ENCODE measurements at regions not wholly inside any gene's neighbourhood (a gene's known extent, or its start where the extent isn't known, plus 50 kb on each side); places are given as distances from the start of the nearest gene placed in this dataset.

DNA sequence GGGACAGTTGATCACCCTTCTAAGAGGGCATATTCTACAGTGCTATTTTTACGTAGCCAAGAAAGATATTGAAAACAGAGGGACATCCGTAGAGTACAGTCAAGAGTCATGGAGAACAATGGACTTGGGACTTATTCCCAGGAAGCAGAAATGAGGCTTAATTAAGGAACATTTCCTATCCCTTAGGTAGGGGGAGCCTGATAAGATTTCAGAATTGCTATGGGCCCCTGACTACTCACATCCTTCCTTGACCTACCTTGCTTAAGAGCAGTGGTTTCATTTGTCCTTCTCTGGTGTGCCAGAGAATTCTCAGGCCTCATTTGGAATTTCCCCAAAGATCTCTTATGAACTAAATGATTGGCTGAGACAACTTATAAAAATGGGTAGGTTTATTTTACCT is 189.5 kb upstream of the DTNBP1 start:
- no CpG with 5 or more reads among the region's 2 CpGs for WGBS, 2 donors (ENCODE audit: extremely low coverage in 2 of 2, insufficient read length in 2 of 2, insufficient replicate concordance in 1 of 2)
- H3K23ac ChIP-seq (ENCODE audit: low read depth, low read length, poor library complexity): no peak overlapping the region
- no peak for DNase-seq (ENCODE audit: low spot score)

DNA sequence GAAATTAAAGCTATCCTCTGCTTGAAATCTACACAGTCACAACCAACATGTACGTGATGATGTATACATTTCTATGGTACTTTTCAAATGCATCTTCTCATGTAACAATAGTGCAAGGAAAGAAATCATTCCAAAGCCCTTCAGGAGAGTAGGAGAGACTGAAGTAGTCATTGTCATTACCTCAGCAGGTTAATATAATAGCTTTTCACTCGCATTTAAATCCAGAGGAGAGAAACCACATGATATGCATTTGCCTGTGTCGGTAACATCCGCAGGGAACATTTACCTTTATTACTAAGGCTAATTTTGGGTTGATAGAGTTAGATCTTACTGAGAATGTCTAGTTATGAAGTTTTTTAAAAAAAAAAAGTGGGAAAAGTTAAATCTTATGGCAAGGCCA is 186.6 kb upstream of the DTNBP1 start:
- Histone ChIP-seq H3K4me2 (ENCODE audit: insufficient read depth, low read length, poor library complexity, severe bottlenecking) (no peak overlapping the region), H4K91ac (ENCODE audit: low read depth, low read length, poor library complexity) (no peak overlapping the region), H3K4me1 (ENCODE audit: control insufficient read depth in 2 of 2, insufficient read depth in 1 of 2, low read depth in 1 of 2, low read length in 2 of 2) (peaks cover 0 to 1% of the 10 kb centered on the region in 2 donors), H3K79me1 (ENCODE audit: low read depth, low read length) (no peaks in the 10 kb centered on the region), H3K9me3 (replicated peaks in 1 of 2; ENCODE audit: control insufficient read depth in 2 of 2, insufficient read depth in 1 of 2, low read depth in 1 of 2, low read length in 2 of 2) (peaks cover 0 to 1% of the 10 kb centered on the region in 2 donors), H2BK15ac (ENCODE audit: low read length) (no peak overlapping the region), H2AFZ (ENCODE audit: low read length) (no peak overlapping the region), H3K9ac (ENCODE audit: low read depth, low read length, poor library complexity) (no peak overlapping the region), H3K27ac (replicated peaks; ENCODE audit: low read length) (no peak overlapping the region), H3K14ac (ENCODE audit: low read length) (no peak overlapping the region), H2BK5ac (ENCODE audit: low read length) (no peak overlapping the region), H3K4ac (ENCODE audit: low read length) (no peak overlapping the region), H3K23ac (ENCODE audit: low read depth, low read length, poor library complexity) (no peak overlapping the region), H2BK12ac (ENCODE audit: low read length) (no peak overlapping the region), H3K36me3 (replicated peaks in 1 of 2; ENCODE audit: control insufficient read depth in 2 of 2, insufficient read depth in 2 of 2, low read length in 2 of 2) (no peaks in the 10 kb centered on the region), H2BK120ac (ENCODE audit: low read depth, low read length) (no peak overlapping the region), H3K27me3 (ENCODE audit: control insufficient read depth in 3 of 3, insufficient read depth in 3 of 3, low read depth in 1 of 3, low read length in 3 of 3) (no peaks in the 10 kb centered on the region), H3K4me3 (ENCODE audit: low read length in 2 of 2) (no peak overlapping the region), H3K18ac (ENCODE audit: low read length) (no peak overlapping the region), H4K8ac (ENCODE audit: low read depth, low read length) (no peak overlapping the region), H2AK5ac (ENCODE audit: low read depth, low read length) (no peak overlapping the region)
- no CpG with 5 or more reads among the region's 4 CpGs for WGBS, 2 donors (ENCODE audit: extremely low coverage in 2 of 2, insufficient read length in 2 of 2, insufficient replicate concordance in 1 of 2)
- no peak for DNase-seq (ENCODE audit: low spot score)

More for the DNA sequence above, 189.5 kb upstream of the DTNBP1 start:
- Histone ChIP-seq H3K9ac (ENCODE audit: low read depth, low read length, poor library complexity) (no peak overlapping the region), H2BK5ac (ENCODE audit: low read length) (no peak overlapping the region), H2BK15ac (ENCODE audit: low read length) (no peak overlapping the region), H3K4me3 (ENCODE audit: low read length in 2 of 2) (no peak overlapping the region), H2BK120ac (ENCODE audit: low read depth, low read length) (no peak overlapping the region), H3K14ac (ENCODE audit: low read length) (no peak overlapping the region), H3K36me3 (replicated peaks in 1 of 2; ENCODE audit: control insufficient read depth in 2 of 2, insufficient read depth in 2 of 2, low read length in 2 of 2) (no peaks in the 10 kb centered on the region), H4K8ac (ENCODE audit: low read depth, low read length) (no peak overlapping the region), H3K4ac (ENCODE audit: low read length) (no peak overlapping the region), H3K27me3 (ENCODE audit: control insufficient read depth in 3 of 3, insufficient read depth in 3 of 3, low read depth in 1 of 3, low read length in 3 of 3) (no peaks in the 10 kb centered on the region), H4K91ac (ENCODE audit: low read depth, low read length, poor library complexity) (no peak overlapping the region), H3K4me1 (ENCODE audit: control insufficient read depth in 2 of 2, insufficient read depth in 1 of 2, low read depth in 1 of 2, low read length in 2 of 2) (no peaks in the 10 kb centered on the region), H2AK5ac (ENCODE audit: low read depth, low read length) (no peak overlapping the region), H3K4me2 (ENCODE audit: insufficient read depth, low read length, poor library complexity, severe bottlenecking) (no peak overlapping the region), H3K27ac (replicated peaks; ENCODE audit: low read length) (no peak overlapping the region), H2AFZ (ENCODE audit: low read length) (no peak overlapping the region), H3K18ac (ENCODE audit: low read length) (no peak overlapping the region), H3K79me1 (ENCODE audit: low read depth, low read length) (no peaks in the 10 kb centered on the region), H2BK12ac (ENCODE audit: low read length) (no peak overlapping the region), H3K9me3 (replicated peaks in 1 of 2; ENCODE audit: control insufficient read depth in 2 of 2, insufficient read depth in 1 of 2, low read depth in 1 of 2, low read length in 2 of 2) (peaks cover 0 to 1% of the 10 kb centered on the region in 2 donors)

- Histone ChIP-seq H3K36me3 (replicated peaks in 1 of 2; ENCODE audit: control insufficient read depth in 2 of 2, insufficient read depth in 2 of 2, low read length in 2 of 2) (no peaks in the 10 kb centered on the region), H4K91ac (ENCODE audit: low read depth, low read length, poor library complexity) (no peak overlapping the region), H3K4me1 (ENCODE audit: control insufficient read depth in 2 of 2, insufficient read depth in 1 of 2, low read depth in 1 of 2, low read length in 2 of 2) (peaks cover 0 to 1% of the 10 kb centered on the region in 2 donors), H3K18ac (ENCODE audit: low read length) (no peak overlapping the region), H2BK12ac (ENCODE audit: low read length) (no peak overlapping the region), H3K23ac (ENCODE audit: low read depth, low read length, poor library complexity) (no peak overlapping the region), H4K8ac (ENCODE audit: low read depth, low read length) (no peak overlapping the region), H2BK120ac (ENCODE audit: low read depth, low read length) (no peak overlapping the region), H3K9ac (ENCODE audit: low read depth, low read length, poor library complexity) (no peak overlapping the region), H3K4ac (ENCODE audit: low read length) (no peak overlapping the region), H2AFZ (ENCODE audit: low read length) (no peak overlapping the region), H2BK15ac (ENCODE audit: low read length) (no peak overlapping the region), H2BK5ac (ENCODE audit: low read length) (no peak overlapping the region), H3K27ac (replicated peaks; ENCODE audit: low read length) (no peak overlapping the region), H3K27me3 (ENCODE audit: control insufficient read depth in 3 of 3, insufficient read depth in 3 of 3, low read depth in 1 of 3, low read length in 3 of 3) (no peaks in the 10 kb centered on the region), H3K4me3 (ENCODE audit: low read length in 2 of 2) (no peak overlapping the region), H3K9me3 (replicated peaks in 1 of 2; ENCODE audit: control insufficient read depth in 2 of 2, insufficient read depth in 1 of 2, low read depth in 1 of 2, low read length in 2 of 2) (no peaks in the 10 kb centered on the region), H3K4me2 (ENCODE audit: insufficient read depth, low read length, poor library complexity, severe bottlenecking) (no peak overlapping the region), H3K79me1 (ENCODE audit: low read depth, low read length) (no peaks in the 10 kb centered on the region), H2AK5ac (ENCODE audit: low read depth, low read length) (no peak overlapping the region), H3K14ac (ENCODE audit: low read length) (no peak overlapping the region)
- WGBS, 2 donors (ENCODE audit: extremely low coverage in 2 of 2, insufficient read length in 2 of 2, insufficient replicate concordance in 1 of 2): no CpG with 5 or more reads among the region's 4 CpGs
- DNase-seq (ENCODE audit: low spot score): no peak
These were observed 182.7 kb upstream of the DTNBP1 start for GRCh38 chr6:15845492-15845891.

DNA sequence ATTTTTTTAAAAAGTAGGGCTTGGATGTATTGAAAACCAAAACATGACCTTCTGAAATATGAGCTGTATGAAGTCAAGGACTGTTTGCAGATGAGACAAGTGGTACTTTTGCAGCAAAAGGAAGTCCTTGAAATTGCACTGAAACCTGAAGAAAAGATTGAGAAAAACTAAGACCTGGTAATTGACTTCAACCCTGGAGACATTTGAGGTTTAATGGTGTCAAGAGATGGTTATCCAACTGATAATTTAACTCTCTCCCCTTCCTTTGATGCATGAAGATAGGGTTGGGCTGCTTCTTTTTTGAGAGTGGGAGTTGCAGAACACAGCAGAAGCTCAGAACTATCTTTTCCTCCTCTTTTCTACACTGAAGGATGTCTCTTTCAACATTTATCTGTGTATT is 180.9 kb upstream of the DTNBP1 start:
- Histone ChIP-seq H3K14ac (ENCODE audit: low read length) (no peak overlapping the region), H2AFZ (ENCODE audit: low read length) (no peak overlapping the region), H3K79me1 (ENCODE audit: low read depth, low read length) (no peaks in the 10 kb centered on the region), H3K9ac (ENCODE audit: low read depth, low read length, poor library complexity) (no peak overlapping the region), H3K4me3 (ENCODE audit: low read length in 2 of 2) (no peak overlapping the region), H3K18ac (ENCODE audit: low read length) (no peak overlapping the region), H3K36me3 (replicated peaks in 1 of 2; ENCODE audit: control insufficient read depth in 2 of 2, insufficient read depth in 2 of 2, low read length in 2 of 2) (no peaks in the 10 kb centered on the region), H2BK120ac (ENCODE audit: low read depth, low read length) (no peak overlapping the region), H4K91ac (ENCODE audit: low read depth, low read length, poor library complexity) (no peak overlapping the region), H4K8ac (ENCODE audit: low read depth, low read length) (no peak overlapping the region), H3K4me2 (ENCODE audit: insufficient read depth, low read length, poor library complexity, severe bottlenecking) (no peak overlapping the region), H2BK5ac (ENCODE audit: low read length) (no peak overlapping the region), H3K4ac (ENCODE audit: low read length) (no peak overlapping the region), H3K23ac (ENCODE audit: low read depth, low read length, poor library complexity) (no peak overlapping the region), H3K4me1 (ENCODE audit: control insufficient read depth in 2 of 2, insufficient read depth in 1 of 2, low read depth in 1 of 2, low read length in 2 of 2) (peaks cover 0 to 4% of the 10 kb centered on the region in 2 donors), H3K9me3 (replicated peaks in 1 of 2; ENCODE audit: control insufficient read depth in 2 of 2, insufficient read depth in 1 of 2, low read depth in 1 of 2, low read length in 2 of 2) (no peaks in the 10 kb centered on the region), H2BK15ac (ENCODE audit: low read length) (no peak overlapping the region), H2BK12ac (ENCODE audit: low read length) (no peak overlapping the region), H3K27ac (replicated peaks; ENCODE audit: low read length) (no peak overlapping the region), H2AK5ac (ENCODE audit: low read depth, low read length) (no peak overlapping the region), H3K27me3 (ENCODE audit: control insufficient read depth in 3 of 3, insufficient read depth in 3 of 3, low read depth in 1 of 3, low read length in 3 of 3) (no peaks in the 10 kb centered on the region)
- DNase-seq (ENCODE audit: low spot score): no peak
